HG02623 (cell line): ENCODE measurements at regions not wholly inside any gene's neighbourhood (a gene's known extent, or its start where the extent isn't known, plus 50 kb on each side); places are given as distances from the start of the nearest gene placed in this dataset.
"Not testable (repeated sequence)": the region's sequence is repeated elsewhere in the genome, so short reads cannot be mapped to it uniquely, and the experiment has no call there.

ENCODE experiments used
- ATAC-seq: cut with Tn5 transposase; IDR thresholded peaks from one replicate; pipeline ENCODE4 v1.9.1; 2021; ENCODE audit warnings: moderate library complexity; ENCODE audit not compliant: unreplicated experiment

GRCh38 chr13:85610024-85610423 is 189.2 kb downstream of the SLITRK6 start:
- no peak for ATAC-seq

- no peak for ATAC-seq
Measured at GRCh38 chr13:85608255-85608829, 190.9 kb downstream of the SLITRK6 start.

DNA sequence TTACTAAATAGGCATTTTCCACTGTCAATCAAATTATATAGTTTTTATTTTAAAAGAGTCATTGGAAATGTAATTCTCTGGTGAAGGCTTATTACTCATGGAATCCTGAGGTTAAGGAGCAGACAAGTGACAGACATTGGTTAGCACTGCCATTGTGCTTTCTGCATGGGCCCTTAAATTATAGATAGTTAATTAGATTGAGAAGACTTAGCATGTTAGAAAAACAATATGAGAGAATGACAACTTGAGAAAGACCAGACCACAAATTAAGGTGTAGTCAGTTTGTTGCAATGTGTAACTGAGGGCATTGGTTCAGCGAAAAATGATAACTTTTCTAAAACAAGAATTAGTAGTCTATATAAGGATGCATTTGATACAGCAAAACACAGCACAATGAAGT is 195.5 kb downstream of the SLITRK6 start:
- no peak for ATAC-seq

DNA sequence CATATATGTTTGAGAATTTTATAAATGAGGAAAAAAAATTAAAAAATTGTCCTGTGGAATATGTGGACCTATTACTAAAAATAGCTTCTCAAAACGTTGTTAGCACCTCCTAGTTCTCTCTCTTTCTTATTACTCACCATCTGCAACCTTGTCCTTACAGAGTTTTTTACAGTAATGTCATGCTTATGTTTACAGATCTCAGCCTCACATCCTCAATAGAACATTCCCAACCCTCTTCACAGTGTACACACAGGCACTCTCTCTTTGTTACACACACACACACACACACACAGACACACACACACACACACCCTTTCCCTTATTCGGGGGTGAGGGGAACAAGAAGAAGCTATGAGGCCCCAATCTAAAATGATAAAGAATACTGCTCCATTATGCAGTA is 197.7 kb downstream of the SLITRK6 start:
- ATAC-seq, result no peak

GRCh38 chr13:85597790-85598500 is 201.3 kb downstream of the SLITRK6 start:
- no peak for ATAC-seq

GRCh38 chr13:85592211-85592610 is 207.0 kb downstream of the SLITRK6 start:
- ATAC-seq, result no peak

GRCh38 chr13:85590231-85590931 is 208.8 kb downstream of the SLITRK6 start:
- no peak for ATAC-seq

GRCh38 chr13:85589021-85589420 is 210.2 kb downstream of the SLITRK6 start:
- ATAC-seq, result no peak

GRCh38 chr13:85588359-85588758 is 210.9 kb downstream of the SLITRK6 start:
- ATAC-seq, result no peak

DNA sequence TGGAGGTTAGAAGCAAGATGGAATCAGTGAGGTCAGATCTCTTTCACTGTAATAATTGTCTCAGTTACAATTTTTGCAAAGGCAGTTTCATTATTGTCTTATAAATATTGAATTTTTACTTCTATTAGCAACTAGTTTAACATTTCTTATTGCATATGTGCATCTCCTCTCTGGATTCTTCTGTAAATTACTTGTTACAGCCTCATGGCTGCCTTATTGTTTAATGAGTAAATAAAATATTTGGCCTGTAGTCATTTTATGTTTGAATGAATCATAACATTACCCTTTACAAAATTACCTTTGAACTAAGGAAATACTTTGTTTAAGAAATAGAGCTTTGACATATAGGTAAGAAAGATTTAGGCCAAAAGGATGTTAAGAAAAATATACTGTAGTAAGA is 212.4 kb downstream of the SLITRK6 start:
- ATAC-seq, result no peak

DNA sequence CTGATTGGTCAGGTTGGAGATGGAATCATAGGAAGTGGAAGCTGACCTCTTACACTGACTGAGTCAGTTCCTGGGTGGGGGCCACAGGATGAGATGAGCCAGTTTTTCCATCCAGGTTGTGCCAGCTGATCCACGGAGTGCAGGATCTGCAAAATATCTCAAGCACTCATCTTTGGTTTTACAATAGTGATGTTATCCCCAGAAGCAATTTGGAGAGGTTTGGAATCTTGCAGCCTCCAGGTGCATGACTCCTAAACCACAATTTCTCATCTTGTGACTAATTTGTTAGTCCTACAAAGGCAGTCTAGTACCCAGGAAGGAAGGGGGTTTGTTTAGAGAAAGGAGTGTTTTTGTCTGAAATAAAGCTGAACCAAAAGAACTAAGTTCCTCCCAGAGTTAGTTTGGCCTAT is 212.8 kb downstream of the SLITRK6 start:
- no peak for ATAC-seq

- ATAC-seq, result no peak
Measured at GRCh38 chr13:85582890-85583289, 216.3 kb downstream of the SLITRK6 start.

DNA sequence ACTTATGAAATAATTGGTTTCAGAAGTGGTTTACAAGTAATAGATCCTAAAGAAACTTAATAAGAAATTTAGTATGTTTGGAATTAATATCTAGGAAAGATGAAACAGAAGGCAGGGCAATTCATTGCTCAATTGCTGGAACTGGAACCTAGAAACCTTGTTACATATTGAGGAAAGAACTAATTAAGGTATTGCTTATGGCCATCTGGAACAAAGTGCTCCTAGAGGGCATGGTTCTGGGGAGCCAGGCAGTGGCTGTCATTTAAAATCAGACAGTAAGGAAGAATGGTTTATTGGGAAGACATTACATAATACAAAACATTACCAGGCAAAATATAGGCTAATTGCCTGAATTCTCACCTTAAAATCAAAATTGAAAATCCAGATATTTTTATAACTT is 224.1 kb downstream of the SLITRK6 start:
- no peak for ATAC-seq

- no peak for ATAC-seq
Measured at GRCh38 chr13:85567909-85568308, 231.3 kb downstream of the SLITRK6 start.

DNA sequence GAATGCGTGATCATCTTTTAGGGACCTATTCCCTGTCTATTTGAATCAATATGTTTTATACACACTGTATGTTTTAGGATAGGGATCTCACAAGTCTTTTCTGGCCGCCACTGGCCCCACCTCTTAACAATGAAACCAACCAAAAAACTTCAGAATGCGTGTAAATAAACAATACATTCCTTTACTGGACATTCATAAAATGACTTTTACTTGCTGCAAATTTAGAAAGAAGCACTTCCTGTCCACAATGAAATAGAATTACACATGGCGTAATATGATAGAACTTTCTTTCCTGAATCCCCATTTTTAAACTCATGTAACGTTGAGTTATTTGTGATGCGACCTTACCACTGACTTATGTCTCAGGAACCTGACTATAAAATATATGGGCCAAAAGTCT is 233.6 kb downstream of the SLITRK6 start:
- no peak for ATAC-seq

DNA sequence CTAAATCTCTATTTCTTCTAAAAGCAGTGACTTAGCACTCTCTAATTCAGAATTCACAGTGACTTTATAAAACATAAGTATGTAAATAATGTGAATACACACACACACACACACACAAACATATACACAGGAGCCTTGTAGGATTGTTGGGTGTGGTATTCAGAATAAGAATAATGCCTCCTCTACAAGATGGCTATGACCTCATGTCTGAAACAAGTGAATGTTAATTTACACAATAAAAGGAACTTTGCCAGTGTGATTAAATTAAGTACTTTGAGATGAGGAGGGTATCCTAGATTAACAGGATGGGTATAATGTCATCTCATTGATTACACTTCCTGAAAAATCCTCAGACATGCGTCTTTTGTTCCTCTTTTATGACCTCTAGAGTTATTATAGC is 234.6 kb downstream of the SLITRK6 start:
- ATAC-seq, result no peak

DNA sequence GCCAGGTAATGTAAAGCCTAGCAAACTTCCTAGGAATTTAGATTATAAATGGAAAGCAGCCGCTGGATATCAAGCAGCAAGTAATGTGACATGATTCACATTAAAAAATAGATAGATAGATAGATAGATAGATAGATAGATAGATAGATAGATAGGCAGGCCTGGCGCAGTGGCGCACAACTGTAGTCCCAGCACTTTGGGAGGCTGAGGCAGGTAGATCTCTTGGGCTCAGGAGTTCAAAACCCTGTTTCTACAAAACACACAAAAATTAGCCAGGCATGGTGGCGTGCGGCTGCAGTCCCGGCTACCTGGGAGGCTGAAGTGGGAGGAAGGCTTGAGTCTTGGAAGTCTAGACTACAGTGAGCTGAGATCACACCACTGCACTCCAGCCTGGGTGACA is 236.9 kb downstream of the SLITRK6 start:
- ATAC-seq, result no peak

- ATAC-seq, result no peak
Measured at GRCh38 chr13:85557691-85558467, 241.3 kb downstream of the SLITRK6 start.

DNA sequence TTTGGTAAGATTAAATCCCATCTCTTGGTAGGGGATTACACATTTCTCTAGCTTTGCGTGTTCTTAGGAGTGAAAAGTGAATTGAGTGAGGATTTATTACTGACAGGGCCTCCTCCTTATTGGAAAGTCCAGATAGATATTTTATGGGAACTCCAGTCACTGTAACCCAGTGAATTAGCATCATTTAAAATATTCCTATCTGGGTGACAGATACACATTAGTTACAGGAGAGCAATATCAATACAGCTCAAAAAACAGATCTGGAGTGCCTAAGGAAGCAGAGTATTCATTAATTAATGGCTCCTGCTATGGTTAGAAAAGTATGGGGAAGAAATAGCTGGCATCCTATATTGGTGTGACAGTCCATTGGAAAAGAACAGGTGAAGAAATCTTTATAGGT is 248.2 kb downstream of the SLITRK6 start:
- ATAC-seq, result no peak

DNA sequence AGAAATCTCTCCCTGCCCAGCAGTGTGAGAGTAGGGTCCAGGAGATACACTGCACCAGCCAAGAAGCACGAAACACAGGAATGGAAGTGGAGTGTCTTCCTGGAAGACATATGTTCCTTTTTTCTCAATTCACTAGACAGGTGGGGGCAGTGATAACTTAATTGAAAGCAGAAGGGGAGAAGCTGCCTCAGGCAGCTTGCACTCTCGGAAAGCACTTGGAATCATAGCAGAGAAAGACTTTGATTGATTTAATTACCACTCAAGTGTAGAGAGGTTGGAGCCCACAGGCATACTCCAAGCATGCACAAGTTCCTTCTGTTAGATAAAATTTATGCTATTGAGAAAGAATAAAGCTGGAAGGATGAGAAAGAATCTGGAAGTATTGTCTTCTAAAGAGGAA is 249.4 kb downstream of the SLITRK6 start:
- no peak for ATAC-seq

- ATAC-seq, result not testable (repeated sequence)
Measured at GRCh38 chr13:85548845-85549244, 250.4 kb downstream of the SLITRK6 start.

GRCh38 chr13:85545771-85546170 is 253.4 kb downstream of the SLITRK6 start:
- no peak for ATAC-seq
